Peyer's patch (tissue), 4 donors: ENCODE measurements at regions not wholly inside any gene's neighbourhood (a gene's known extent, or its start where the extent isn't known, plus 50 kb on each side); places are given as distances from the start of the nearest gene placed in this dataset.

ENCODE experiments used
- DNase-seq, 3 donors: peaks; one replicate each; pipeline ENCODE4 v3.0.0-alpha.2; 2017 to 2019
- H3K27ac ChIP-seq, 4 donors: fragments of 200-600 bp; sonication (generic); one replicate each; pipeline ENCODE4 v1.5.1; 2016 to 2019
- H3K27me3 ChIP-seq, 2 donors: fragments of 200-600 bp; sonication (generic); one replicate each; pipeline ENCODE4 v1.5.1; 2019
- H3K36me3 ChIP-seq, 3 donors: fragments of 200-600 bp; sonication (generic); one replicate each; pipeline ENCODE4 v1.5.1; 2016 to 2019
- H3K4me1 ChIP-seq, 4 donors: fragments of 200-600 bp; sonication (generic); one replicate each; pipeline ENCODE4 v1.5.1; 2016 to 2019
- H3K4me3 ChIP-seq, 4 donors: fragments of 200-600 bp; sonication (generic); 1 replicate in 3 of 4; 2 replicates in 1 of 4; pipeline ENCODE4 v1.5.1; 2016 to 2019; ENCODE audit warnings: mild to moderate bottlenecking in 1 of 4
- H3K9me3 ChIP-seq, 4 donors: fragments of 200-600 bp; sonication (generic); one replicate each; pipeline ENCODE4 v1.5.1; 2016 to 2019; ENCODE audit warnings: mild to moderate bottlenecking in 1 of 4
- POLR2A ChIP-seq, 2 donors: fragments of 450-650 bp; IDR thresholded peaks; one replicate each; pipeline ENCODE4 v1.5.1; 2017; ENCODE audit warnings: antibody characterized with exemption in 2 of 2, mild to moderate bottlenecking in 2 of 2, moderate library complexity in 2 of 2
- TF ChIP-seq, protein P1 (sequence below), 6 experiments: fragments of 450-650 bp in 4 of 6; fragments of 200-600 bp in 2 of 6; sonication (generic) in 1 of 6; IDR thresholded peaks; one replicate each; pipeline ENCODE4 v1.5.1; 2017 to 2019; ENCODE audit warnings: antibody characterized with exemption in 6 of 6, mild to moderate bottlenecking in 3 of 6, moderate library complexity in 1 of 6

DNA sequence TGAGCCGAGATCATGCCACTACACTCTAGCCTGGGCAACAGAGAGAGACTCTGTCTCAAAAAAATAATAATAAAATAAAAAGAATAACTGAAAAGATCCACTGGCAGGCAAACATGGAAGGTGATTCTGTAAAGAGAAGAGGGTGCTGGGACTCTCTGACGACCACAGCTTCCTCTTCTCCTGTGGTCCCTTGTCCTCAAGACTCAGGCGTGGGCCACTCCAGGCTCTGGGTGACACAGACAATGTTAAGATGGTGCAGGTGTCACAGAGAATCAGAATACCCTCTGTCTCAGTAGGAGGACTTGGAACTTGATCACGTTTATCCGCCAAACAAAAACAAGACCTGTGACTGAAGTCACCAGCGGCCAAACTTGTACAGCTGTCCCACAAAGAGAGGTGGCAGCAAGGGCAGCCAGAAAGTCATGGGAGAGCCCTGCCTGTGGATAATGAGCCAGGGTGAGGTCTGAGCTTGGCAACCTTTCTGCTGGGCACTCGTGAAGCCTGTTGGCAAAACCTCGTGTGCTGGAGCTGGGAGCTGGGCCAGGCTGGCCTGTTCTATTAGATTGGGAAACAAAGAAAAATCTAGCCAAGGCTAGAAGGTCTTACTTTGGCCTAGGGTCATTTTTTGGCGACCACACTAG is 76.4 kb upstream of the ITGA6 start:
- TF ChIP-seq, protein P1, sequence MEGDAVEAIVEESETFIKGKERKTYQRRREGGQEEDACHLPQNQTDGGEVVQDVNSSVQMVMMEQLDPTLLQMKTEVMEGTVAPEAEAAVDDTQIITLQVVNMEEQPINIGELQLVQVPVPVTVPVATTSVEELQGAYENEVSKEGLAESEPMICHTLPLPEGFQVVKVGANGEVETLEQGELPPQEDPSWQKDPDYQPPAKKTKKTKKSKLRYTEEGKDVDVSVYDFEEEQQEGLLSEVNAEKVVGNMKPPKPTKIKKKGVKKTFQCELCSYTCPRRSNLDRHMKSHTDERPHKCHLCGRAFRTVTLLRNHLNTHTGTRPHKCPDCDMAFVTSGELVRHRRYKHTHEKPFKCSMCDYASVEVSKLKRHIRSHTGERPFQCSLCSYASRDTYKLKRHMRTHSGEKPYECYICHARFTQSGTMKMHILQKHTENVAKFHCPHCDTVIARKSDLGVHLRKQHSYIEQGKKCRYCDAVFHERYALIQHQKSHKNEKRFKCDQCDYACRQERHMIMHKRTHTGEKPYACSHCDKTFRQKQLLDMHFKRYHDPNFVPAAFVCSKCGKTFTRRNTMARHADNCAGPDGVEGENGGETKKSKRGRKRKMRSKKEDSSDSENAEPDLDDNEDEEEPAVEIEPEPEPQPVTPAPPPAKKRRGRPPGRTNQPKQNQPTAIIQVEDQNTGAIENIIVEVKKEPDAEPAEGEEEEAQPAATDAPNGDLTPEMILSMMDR (IDR thresholded peaks at IDR 0.05) = no peak
- TF ChIP-seq POLR2A (IDR thresholded peaks at IDR 0.05) = no peak

GRCh38 chr2:172351586-172351985 is 75.8 kb upstream of the ITGA6 start:
- H3K27ac ChIP-seq = no peak overlapping the region
- no peaks in the 10 kb centered on the region for H3K27me3 ChIP-seq
- TF ChIP-seq, protein P1 (IDR thresholded peaks at IDR 0.05) = no peak
- TF ChIP-seq POLR2A (IDR thresholded peaks at IDR 0.05) = no peak
- no peak for DNase-seq
- H3K9me3 ChIP-seq = no peaks in the 10 kb centered on the region
- H3K36me3 ChIP-seq = no peaks in the 10 kb centered on the region
- no peak overlapping the region for H3K4me3 ChIP-seq
- no peaks in the 10 kb centered on the region for H3K4me1 ChIP-seq

More for the DNA sequence above, 76.4 kb upstream of the ITGA6 start:
- no peak for DNase-seq
- no peaks in the 10 kb centered on the region for H3K36me3 ChIP-seq
- H3K4me3 ChIP-seq = no peak overlapping the region
- no peak overlapping the region for H3K27ac ChIP-seq
- H3K4me1 ChIP-seq = no peaks in the 10 kb centered on the region
- no peaks in the 10 kb centered on the region for H3K9me3 ChIP-seq
- no peaks in the 10 kb centered on the region for H3K27me3 ChIP-seq

- TF ChIP-seq POLR2A (IDR thresholded peaks at IDR 0.05) = no peak
- TF ChIP-seq, protein P1 (IDR thresholded peaks at IDR 0.05) = no peak
- Histone ChIP-seq H3K4me3 (no peak overlapping the region), H3K27ac (no peak overlapping the region), H3K27me3 (no peaks in the 10 kb centered on the region), H3K4me1 (no peaks in the 10 kb centered on the region), H3K9me3 (no peaks in the 10 kb centered on the region), H3K36me3 (no peaks in the 10 kb centered on the region)
- no peak for DNase-seq
These were observed 73.0 kb upstream of the ITGA6 start for GRCh38 chr2:172354347-172354746.

DNA sequence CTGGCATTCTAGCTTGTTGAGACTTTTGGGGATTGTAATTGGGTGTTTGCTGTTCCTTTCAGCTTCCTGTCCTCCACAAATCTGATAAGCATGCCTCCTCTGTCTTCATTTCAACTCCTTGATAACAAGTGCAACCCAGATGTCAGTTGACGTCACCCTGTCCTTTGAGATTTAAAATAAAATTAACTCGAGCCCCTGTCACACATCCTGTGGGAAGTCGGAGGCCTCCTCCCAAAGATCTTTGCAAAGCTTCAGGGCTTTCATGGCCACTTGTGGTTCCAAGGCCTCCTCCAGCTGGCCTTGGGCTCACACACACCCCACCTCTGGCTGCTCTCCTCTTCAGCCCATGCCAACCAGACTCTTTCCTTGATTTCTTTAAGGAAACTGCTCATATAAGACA is 69.9 kb upstream of the ITGA6 start:
- no peak overlapping the region for H3K4me3 ChIP-seq
- TF ChIP-seq, protein P1 (IDR thresholded peaks at IDR 0.05) = no peak
- TF ChIP-seq POLR2A (IDR thresholded peaks at IDR 0.05) = no peak
- H3K9me3 ChIP-seq = no peaks in the 10 kb centered on the region
- H3K27ac ChIP-seq = no peak overlapping the region
- H3K4me1 ChIP-seq = no peaks in the 10 kb centered on the region
- H3K27me3 ChIP-seq = no peaks in the 10 kb centered on the region
- H3K36me3 ChIP-seq = no peaks in the 10 kb centered on the region
- DNase-seq = no peak

DNA sequence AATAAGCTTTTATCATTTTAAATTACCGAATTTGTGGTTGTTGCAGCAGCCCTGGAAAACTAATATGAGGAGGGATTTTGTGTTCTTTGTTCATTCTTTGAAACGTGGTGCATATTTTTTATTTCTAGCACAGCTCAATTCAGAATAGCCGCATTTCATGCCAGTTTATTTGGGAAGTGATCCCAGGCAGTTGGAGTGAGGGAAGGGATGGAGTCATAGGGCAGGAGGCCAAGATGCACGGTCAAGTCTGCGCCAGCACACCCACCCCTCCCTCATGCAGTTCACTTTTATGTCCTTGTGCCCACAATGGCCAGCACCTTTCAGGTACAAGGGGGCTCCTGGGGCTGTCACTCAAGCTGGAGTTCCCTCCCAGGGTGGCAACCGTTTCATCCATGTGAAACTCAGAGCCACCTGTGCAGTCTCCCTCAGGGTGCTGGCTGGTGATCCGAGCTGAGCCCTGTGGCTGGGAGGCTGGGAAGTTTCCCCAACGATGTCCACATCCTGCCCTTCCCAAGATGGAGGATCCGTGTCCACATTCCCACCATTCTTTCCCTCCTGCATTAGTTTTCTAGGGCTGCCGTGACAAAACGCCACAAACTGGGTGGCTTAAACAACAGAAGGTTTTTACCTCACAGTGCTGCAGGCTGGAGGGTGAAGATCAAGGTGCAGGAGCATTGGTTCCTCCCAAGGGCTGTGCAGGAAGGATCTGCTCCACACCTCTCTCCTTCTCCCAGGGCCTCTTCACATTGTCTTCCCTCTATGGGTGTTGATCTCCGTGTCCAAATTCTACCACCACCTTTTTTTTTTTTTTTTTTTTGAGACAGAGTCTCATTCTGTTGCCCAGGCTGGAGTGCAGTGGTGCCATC is 68.5 kb upstream of the ITGA6 start:
- H3K27ac ChIP-seq = no peak overlapping the region
- H3K4me1 ChIP-seq = no peaks in the 10 kb centered on the region
- TF ChIP-seq POLR2A (IDR thresholded peaks at IDR 0.05) = no peak
- TF ChIP-seq, protein P1 (IDR thresholded peaks at IDR 0.05) = no peak
- H3K9me3 ChIP-seq = no peaks in the 10 kb centered on the region
- DNase-seq = no peak
- no peaks in the 10 kb centered on the region for H3K36me3 ChIP-seq
- no peak overlapping the region for H3K4me3 ChIP-seq
- H3K27me3 ChIP-seq = no peaks in the 10 kb centered on the region
